ENCODE measurements at regions not wholly inside any gene's neighbourhood (a gene's known extent, or its start where the extent isn't known, plus 50 kb on each side); places are given as distances from the start of the nearest gene placed in this dataset.

DNA sequence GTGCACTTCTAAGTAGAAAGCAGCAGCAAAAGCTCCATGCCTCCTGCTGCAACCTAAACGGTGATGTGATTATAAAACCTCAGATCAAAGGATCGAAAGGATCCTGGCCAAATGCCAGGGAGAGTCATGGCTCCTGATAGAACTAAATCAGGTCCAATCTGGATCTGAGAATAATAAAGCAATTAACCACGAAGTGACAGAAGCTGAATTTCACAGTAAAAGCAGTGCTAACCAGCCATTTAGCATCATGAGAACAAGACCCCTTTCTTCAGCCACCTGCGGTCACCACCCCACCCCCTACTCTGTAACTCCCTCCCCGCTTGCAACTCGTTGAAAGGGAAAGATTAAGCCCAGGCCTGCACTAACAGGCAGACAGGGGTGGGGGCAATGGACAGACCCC, 748.7 kb downstream of the BCL11A start:
- Histone ChIP-seq H3K4me1 (ENCODE audit: control insufficient read depth, insufficient read depth, low read length) (peaks cover 12% of the 10 kb centered on the region), H3K27me3 (ENCODE audit: control insufficient read depth, insufficient read depth, low read length) (no peaks in the 10 kb centered on the region), H3K27ac (ENCODE audit: low read length) (no peak overlapping the region), H3K36me3 (ENCODE audit: control insufficient read depth, insufficient read depth, low read length) (no peaks in the 10 kb centered on the region), H3K4me3 (ENCODE audit: low read length) (no peak overlapping the region), H3K9me3 (ENCODE audit: control insufficient read depth, low read depth, low read length) (no peaks in the 10 kb centered on the region)
- 0% methylated on average over 1 of the region's 6 CpGs for WGBS (ENCODE audit: insufficient coverage, low lambda C conversion rate)
- peak; percentile 11 to 55 for DNase-seq

GRCh38 chr2:59803586-59803985, 749.9 kb downstream of the BCL11A start:
- DNase-seq, result no peak
- WGBS (ENCODE audit: insufficient coverage, low lambda C conversion rate), result 83% methylated on average over 3 of the region's 8 CpGs
- Histone ChIP-seq H3K27ac (ENCODE audit: low read length) (no peak overlapping the region), H3K9me3 (ENCODE audit: control insufficient read depth, low read depth, low read length) (no peaks in the 10 kb centered on the region), H3K36me3 (ENCODE audit: control insufficient read depth, insufficient read depth, low read length) (no peaks in the 10 kb centered on the region), H3K4me3 (ENCODE audit: low read length) (no peak overlapping the region), H3K4me1 (ENCODE audit: control insufficient read depth, insufficient read depth, low read length) (peaks cover 12% of the 10 kb centered on the region), H3K27me3 (ENCODE audit: control insufficient read depth, insufficient read depth, low read length) (no peaks in the 10 kb centered on the region)

- Histone ChIP-seq H3K9me3 (ENCODE audit: control insufficient read depth, low read depth, low read length) (no peaks in the 10 kb centered on the region), H3K36me3 (ENCODE audit: control insufficient read depth, insufficient read depth, low read length) (no peaks in the 10 kb centered on the region), H3K4me3 (ENCODE audit: low read length) (no peak overlapping the region), H3K27me3 (ENCODE audit: control insufficient read depth, insufficient read depth, low read length) (no peaks in the 10 kb centered on the region), H3K27ac (ENCODE audit: low read length) (no peak overlapping the region), H3K4me1 (ENCODE audit: control insufficient read depth, insufficient read depth, low read length) (no peaks in the 10 kb centered on the region)
- DNase-seq, result no peak
- WGBS (ENCODE audit: insufficient coverage, low lambda C conversion rate), result no CpG with 5 or more reads among the region's 9 CpGs
Measured at GRCh38 chr2:59798687-59799232, 754.7 kb downstream of the BCL11A start.

DNA sequence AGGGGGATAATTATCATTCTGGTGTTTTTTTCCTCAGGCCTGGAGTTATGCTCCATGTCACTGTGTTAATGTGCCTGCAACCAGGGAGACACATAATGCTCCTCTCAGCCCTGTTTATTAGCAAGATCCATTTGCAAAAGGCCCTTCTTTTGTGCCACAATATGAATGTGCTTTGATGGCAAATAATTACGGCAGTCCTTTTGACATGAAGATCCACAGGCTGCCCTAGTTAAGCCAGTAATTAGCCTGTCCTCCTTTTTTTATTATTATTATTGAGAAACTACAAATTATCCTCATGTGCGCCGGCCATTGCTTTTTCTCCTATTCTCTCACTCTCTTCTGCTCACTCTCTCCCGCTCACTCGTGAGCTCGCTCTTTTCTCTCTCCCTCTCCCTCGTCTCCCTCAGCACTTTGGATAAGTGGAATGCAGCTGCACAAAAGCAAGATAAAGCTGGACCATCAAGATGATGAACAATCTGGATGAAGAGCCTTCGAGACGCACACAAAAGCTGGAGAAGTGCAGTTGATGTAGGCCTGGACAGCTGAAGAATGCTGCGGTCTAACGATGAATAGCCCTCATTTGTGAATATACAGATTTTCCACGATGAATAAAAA, 762.3 kb downstream of the BCL11A start:
- Histone ChIP-seq H3K4me1 (ENCODE audit: control insufficient read depth, insufficient read depth, low read length) (no peaks in the 10 kb centered on the region), H3K36me3 (ENCODE audit: control insufficient read depth, insufficient read depth, low read length) (no peaks in the 10 kb centered on the region), H3K4me3 (ENCODE audit: low read length) (no peak overlapping the region), H3K27ac (ENCODE audit: low read length) (no peak overlapping the region), H3K9me3 (ENCODE audit: control insufficient read depth, low read depth, low read length) (no peaks in the 10 kb centered on the region), H3K27me3 (ENCODE audit: control insufficient read depth, insufficient read depth, low read length) (no peaks in the 10 kb centered on the region)
- DNase-seq, result no peak
- WGBS (ENCODE audit: insufficient coverage, low lambda C conversion rate), result 92% methylated on average over 10 of the region's 12 CpGs

GRCh38 chr2:59790186-59791003, 763.1 kb downstream of the BCL11A start:
- no peak for DNase-seq
- no peaks in the 10 kb centered on the region for H3K9me3 ChIP-seq (ENCODE audit: control insufficient read depth, low read depth, low read length)
- no peak overlapping the region for H3K4me3 ChIP-seq (ENCODE audit: low read length)
- H3K27ac ChIP-seq (ENCODE audit: low read length), result no peak overlapping the region
- 100% methylated on average over 1 of the region's 11 CpGs for WGBS (ENCODE audit: insufficient coverage, low lambda C conversion rate)
- no peaks in the 10 kb centered on the region for H3K36me3 ChIP-seq (ENCODE audit: control insufficient read depth, insufficient read depth, low read length)
- no peaks in the 10 kb centered on the region for H3K4me1 ChIP-seq (ENCODE audit: control insufficient read depth, insufficient read depth, low read length)
- no peaks in the 10 kb centered on the region for H3K27me3 ChIP-seq (ENCODE audit: control insufficient read depth, insufficient read depth, low read length)

- no peak overlapping the region for H3K4me3 ChIP-seq (ENCODE audit: low read length)
- no peak for DNase-seq
- 100% methylated on average over 1 of the region's 2 CpGs for WGBS (ENCODE audit: insufficient coverage, low lambda C conversion rate)
- H3K27ac ChIP-seq (ENCODE audit: low read length), result no peak overlapping the region
- H3K4me1 ChIP-seq (ENCODE audit: control insufficient read depth, insufficient read depth, low read length), result no peaks in the 10 kb centered on the region
- no peaks in the 10 kb centered on the region for H3K36me3 ChIP-seq (ENCODE audit: control insufficient read depth, insufficient read depth, low read length)
- H3K27me3 ChIP-seq (ENCODE audit: control insufficient read depth, insufficient read depth, low read length), result no peaks in the 10 kb centered on the region
- H3K9me3 ChIP-seq (ENCODE audit: control insufficient read depth, low read depth, low read length), result no peaks in the 10 kb centered on the region
Measured at GRCh38 chr2:59789523-59789922, 763.9 kb downstream of the BCL11A start.

GRCh38 chr2:59787095-59787494, 766.4 kb downstream of the BCL11A start:
- WGBS (ENCODE audit: insufficient coverage, low lambda C conversion rate), result 100% methylated on average over 1 of the region's 3 CpGs
- Histone ChIP-seq H3K27me3 (ENCODE audit: control insufficient read depth, insufficient read depth, low read length) (no peaks in the 10 kb centered on the region), H3K4me3 (ENCODE audit: low read length) (no peak overlapping the region), H3K27ac (ENCODE audit: low read length) (no peak overlapping the region), H3K4me1 (ENCODE audit: control insufficient read depth, insufficient read depth, low read length) (no peaks in the 10 kb centered on the region), H3K36me3 (ENCODE audit: control insufficient read depth, insufficient read depth, low read length) (no peaks in the 10 kb centered on the region), H3K9me3 (ENCODE audit: control insufficient read depth, low read depth, low read length) (no peaks in the 10 kb centered on the region)
- DNase-seq, result no peak

GRCh38 chr2:59786684-59787083, 766.8 kb downstream of the BCL11A start:
- H3K4me3 ChIP-seq (ENCODE audit: low read length), result no peak overlapping the region
- H3K9me3 ChIP-seq (ENCODE audit: control insufficient read depth, low read depth, low read length), result no peaks in the 10 kb centered on the region
- 100% methylated on average over 1 of the region's 1 CpG for WGBS (ENCODE audit: insufficient coverage, low lambda C conversion rate)
- no peaks in the 10 kb centered on the region for H3K4me1 ChIP-seq (ENCODE audit: control insufficient read depth, insufficient read depth, low read length)
- no peaks in the 10 kb centered on the region for H3K36me3 ChIP-seq (ENCODE audit: control insufficient read depth, insufficient read depth, low read length)
- DNase-seq, result no peak
- no peak overlapping the region for H3K27ac ChIP-seq (ENCODE audit: low read length)
- no peaks in the 10 kb centered on the region for H3K27me3 ChIP-seq (ENCODE audit: control insufficient read depth, insufficient read depth, low read length)

DNA sequence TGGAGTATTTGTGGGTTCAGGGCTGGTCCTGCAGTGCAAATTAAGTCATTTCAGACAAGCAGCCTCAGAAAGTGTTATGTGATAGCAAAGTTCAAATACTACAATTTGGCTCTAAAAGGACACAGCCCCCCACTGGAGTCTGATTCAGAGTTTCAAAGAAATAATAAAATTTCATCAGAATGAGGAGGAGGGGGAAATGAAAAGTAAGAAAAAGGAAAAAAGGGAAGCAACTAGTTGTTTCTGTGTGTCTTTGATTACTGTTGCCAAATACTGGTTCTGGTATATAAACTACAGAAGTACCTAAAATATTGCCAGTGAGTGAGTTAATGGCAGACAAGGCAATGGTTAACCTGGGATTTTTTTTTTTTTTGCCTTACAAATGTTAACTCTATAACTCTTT, 773.9 kb downstream of the BCL11A start:
- no peaks in the 10 kb centered on the region for H3K36me3 ChIP-seq (ENCODE audit: control insufficient read depth, insufficient read depth, low read length)
- H3K4me1 ChIP-seq (ENCODE audit: control insufficient read depth, insufficient read depth, low read length), result peaks cover 5% of the 10 kb centered on the region
- no peaks in the 10 kb centered on the region for H3K27me3 ChIP-seq (ENCODE audit: control insufficient read depth, insufficient read depth, low read length)
- no peaks in the 10 kb centered on the region for H3K9me3 ChIP-seq (ENCODE audit: control insufficient read depth, low read depth, low read length)
- no peak overlapping the region for H3K4me3 ChIP-seq (ENCODE audit: low read length)
- DNase-seq, result no peak
- no peak overlapping the region for H3K27ac ChIP-seq (ENCODE audit: low read length)

DNA sequence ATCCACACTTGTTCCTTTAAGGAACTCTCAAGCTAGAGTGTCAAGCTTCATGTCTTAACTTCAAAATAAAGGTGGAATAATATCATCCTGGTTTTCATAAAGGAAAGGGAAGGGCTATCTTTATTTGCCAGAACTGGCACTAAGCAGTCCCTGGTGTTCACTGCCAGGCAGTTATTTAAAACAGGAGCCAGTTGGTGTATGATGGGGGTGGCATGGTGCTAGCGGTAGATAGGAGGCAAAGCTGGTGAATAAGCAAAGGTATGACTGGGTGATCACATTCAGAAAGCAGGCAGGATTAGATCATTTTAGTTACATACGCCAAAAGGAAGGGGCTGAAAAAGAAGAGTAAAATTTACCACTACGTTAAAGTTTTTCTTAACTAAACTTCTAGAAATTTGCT, 776.3 kb downstream of the BCL11A start:
- no peak overlapping the region for H3K4me3 ChIP-seq (ENCODE audit: low read length)
- no peak overlapping the region for H3K27ac ChIP-seq (ENCODE audit: low read length)
- H3K4me1 ChIP-seq (ENCODE audit: control insufficient read depth, insufficient read depth, low read length), result peaks cover 5% of the 10 kb centered on the region
- DNase-seq, result no peak
- H3K27me3 ChIP-seq (ENCODE audit: control insufficient read depth, insufficient read depth, low read length), result no peaks in the 10 kb centered on the region
- H3K36me3 ChIP-seq (ENCODE audit: control insufficient read depth, insufficient read depth, low read length), result no peaks in the 10 kb centered on the region
- H3K9me3 ChIP-seq (ENCODE audit: control insufficient read depth, low read depth, low read length), result no peaks in the 10 kb centered on the region
- WGBS (ENCODE audit: insufficient coverage, low lambda C conversion rate), result 100% methylated on average over 3 of the region's 3 CpGs

DNA sequence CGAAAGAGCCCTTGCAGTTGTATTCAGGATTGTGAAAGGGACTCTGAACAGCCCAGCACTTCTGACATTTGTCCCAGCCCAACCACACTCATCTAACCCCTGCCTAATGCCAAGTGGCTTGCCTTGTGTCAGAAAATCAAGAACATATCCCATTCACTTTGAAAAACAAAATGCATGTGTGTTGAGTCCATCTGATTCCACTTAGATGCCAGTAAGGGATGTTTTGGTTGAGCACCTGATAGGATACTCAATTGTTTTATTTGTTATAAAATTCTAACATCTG, 776.8 kb downstream of the BCL11A start:
- H3K9me3 ChIP-seq (ENCODE audit: control insufficient read depth, low read depth, low read length), result no peaks in the 10 kb centered on the region
- H3K27ac ChIP-seq (ENCODE audit: low read length), result no peak overlapping the region
- DNase-seq, result no peak
- H3K36me3 ChIP-seq (ENCODE audit: control insufficient read depth, insufficient read depth, low read length), result no peaks in the 10 kb centered on the region
- no CpG with 5 or more reads among the region's 1 CpG for WGBS (ENCODE audit: insufficient coverage, low lambda C conversion rate)
- no peaks in the 10 kb centered on the region for H3K27me3 ChIP-seq (ENCODE audit: control insufficient read depth, insufficient read depth, low read length)
- H3K4me3 ChIP-seq (ENCODE audit: low read length), result no peak overlapping the region
- peaks cover 5% of the 10 kb centered on the region for H3K4me1 ChIP-seq (ENCODE audit: control insufficient read depth, insufficient read depth, low read length)

Data from large intestine (tissue), 3 donors.